ENCODE measurements at regions not wholly inside any gene's neighbourhood (a gene's known extent, or its start where the extent isn't known, plus 50 kb on each side); places are given as distances from the start of the nearest gene placed in this dataset.
"Not testable (repeated sequence)": the region's sequence is repeated elsewhere in the genome, so short reads cannot be mapped to it uniquely, and the experiment has no call there.

DNA sequence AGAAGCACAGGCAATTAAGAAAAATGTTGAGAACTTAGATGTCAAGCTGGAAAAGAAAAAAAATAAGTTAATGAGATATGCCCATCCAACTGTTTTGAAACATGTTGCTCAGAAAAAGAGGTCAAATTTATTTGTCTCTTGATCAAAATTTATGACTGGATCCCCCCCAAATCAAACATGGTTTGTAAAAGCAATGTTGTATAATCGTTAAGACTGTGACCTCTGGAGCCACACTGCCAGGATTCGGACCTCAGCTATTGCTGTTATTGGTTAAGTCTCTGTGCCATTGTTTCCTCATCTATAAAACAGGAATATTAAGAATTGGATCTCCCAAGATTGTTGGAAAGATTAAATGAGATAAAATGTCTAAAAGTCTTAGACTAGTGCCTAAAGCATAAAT, 51.9 kb upstream of the LRRK2 start:
- DNase-seq: no peak
- Mint-ChIP-seq H3K27me3 (peaks cover 7% of the 10 kb centered on the region), H3K4me1 (ENCODE audit: low read depth) (peaks cover 11% of the 10 kb centered on the region), H3K27ac (no peak overlapping the region), H3K36me3 (no peaks in the 10 kb centered on the region), H3K4me3 (no peak overlapping the region), H3K9me3 (no peaks in the 10 kb centered on the region)
- CTCF ChIA-PET: no interaction called here
- POLR2A ChIA-PET: no interaction called here
- intact Hi-C loops (cut with micrococcal nuclease): no loop called here

GRCh38 chr12:40171501-40171900, 53.3 kb upstream of the LRRK2 start:
- intact Hi-C loops (cut with micrococcal nuclease): no loop called here
- Mint-ChIP-seq H3K9me3 (no peaks in the 10 kb centered on the region), H3K4me1 (ENCODE audit: low read depth) (peaks cover 11% of the 10 kb centered on the region), H3K27ac (no peak overlapping the region), H3K27me3 (peaks cover 7% of the 10 kb centered on the region), H3K4me3 (no peak overlapping the region), H3K36me3 (no peaks in the 10 kb centered on the region)
- no peak for DNase-seq
- CTCF ChIA-PET: no interaction called here
- POLR2A ChIA-PET: no interaction called here

DNA sequence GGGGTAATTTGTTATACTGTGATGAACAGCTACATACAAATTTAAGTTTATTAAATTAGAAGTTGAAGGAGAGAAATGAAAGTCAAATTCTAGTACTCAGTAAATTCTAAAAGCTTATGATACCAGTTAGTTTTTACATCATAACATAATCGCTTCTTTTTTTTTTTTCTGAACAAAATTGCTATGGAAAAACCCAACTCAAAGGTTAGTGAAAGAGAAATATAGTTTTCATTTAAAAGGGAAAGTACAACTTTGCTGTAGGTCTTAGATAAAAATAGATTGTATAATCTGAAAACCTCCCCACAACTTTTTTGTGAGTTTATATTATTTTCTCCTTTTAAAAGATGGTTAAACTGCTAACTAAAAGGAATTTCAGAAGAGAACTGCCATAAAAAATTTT, 53.7 kb upstream of the LRRK2 start:
- no peaks in the 10 kb centered on the region for H3K9me3 Mint-ChIP-seq
- peaks cover 11% of the 10 kb centered on the region for H3K4me1 Mint-ChIP-seq (ENCODE audit: low read depth)
- H3K4me3 Mint-ChIP-seq: no peak overlapping the region
- peaks cover 9% of the 10 kb centered on the region for H3K27me3 Mint-ChIP-seq
- no peak for DNase-seq
- intact Hi-C loops (cut with micrococcal nuclease): no loop called here
- no peaks in the 10 kb centered on the region for H3K36me3 Mint-ChIP-seq
- POLR2A ChIA-PET: no interaction called here
- CTCF ChIA-PET: no interaction called here
- H3K27ac Mint-ChIP-seq: no peak overlapping the region

GRCh38 chr12:40170593-40170992, 54.2 kb upstream of the LRRK2 start:
- Mint-ChIP-seq H3K4me3 (no peak overlapping the region), H3K9me3 (no peaks in the 10 kb centered on the region), H3K27me3 (peaks cover 12% of the 10 kb centered on the region), H3K27ac (no peak overlapping the region), H3K4me1 (ENCODE audit: low read depth) (peaks cover 11% of the 10 kb centered on the region), H3K36me3 (no peaks in the 10 kb centered on the region)
- no peak for DNase-seq
- intact Hi-C loops (cut with micrococcal nuclease): no loop called here
- ChIA-PET POLR2A (no interaction called here), CTCF (no interaction called here)

DNA sequence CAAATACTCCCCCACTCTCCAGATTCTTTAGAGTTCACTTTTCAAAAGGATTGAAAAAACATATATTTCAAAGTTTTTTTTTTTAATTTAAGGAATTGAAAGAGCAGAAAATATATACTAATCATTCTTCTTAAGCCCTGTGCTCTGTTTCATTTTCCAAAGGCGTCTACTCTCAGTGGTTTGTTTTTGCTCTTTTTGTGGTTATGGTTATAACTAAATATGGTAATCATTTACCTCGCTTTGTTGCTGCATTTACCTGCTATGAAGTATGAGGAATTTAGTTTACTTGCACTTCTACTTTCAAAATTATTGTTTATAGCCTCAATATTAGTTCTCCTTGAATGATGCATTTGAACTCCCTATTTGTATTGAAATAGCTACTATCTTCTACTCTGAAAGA, 55.9 kb upstream of the LRRK2 start:
- ChIA-PET POLR2A (no interaction called here), CTCF (interaction anchor here (0.6 kb wide), 1 partner anchor 50 kb away, joined by 3 read pairs; no protein-coding TSS in a partner anchor)
- intact Hi-C loops (cut with micrococcal nuclease): loop anchor here (2.0 kb wide), 1 partner anchor 50 kb away; no protein-coding TSS in a partner anchor
- Mint-ChIP-seq H3K4me1 (ENCODE audit: low read depth) (peaks cover 11% of the 10 kb centered on the region), H3K4me3 (no peak overlapping the region), H3K36me3 (no peaks in the 10 kb centered on the region), H3K9me3 (peaks cover 3% of the 10 kb centered on the region), H3K27ac (no peak overlapping the region), H3K27me3 (peaks cover 12% of the 10 kb centered on the region)
- DNase-seq: no peak

GRCh38 chr12:40168419-40168818, 56.4 kb upstream of the LRRK2 start:
- peaks cover 12% of the 10 kb centered on the region for H3K27me3 Mint-ChIP-seq
- CTCF ChIA-PET, POLR2A ChIA-PET, H3K27ac Mint-ChIP-seq, H3K4me3 Mint-ChIP-seq, H3K9me3 Mint-ChIP-seq, DNase-seq, H3K36me3 Mint-ChIP-seq: not testable (repeated sequence)
- H3K4me1 Mint-ChIP-seq (ENCODE audit: low read depth): peaks cover 11% of the 10 kb centered on the region
- intact Hi-C loops (cut with micrococcal nuclease): loop anchor here (2.0 kb wide), 1 partner anchor 50 kb away; no protein-coding TSS in a partner anchor

GRCh38 chr12:40168001-40168400, 56.8 kb upstream of the LRRK2 start:
- peaks cover 12% of the 10 kb centered on the region for H3K27me3 Mint-ChIP-seq
- H3K4me1 Mint-ChIP-seq (ENCODE audit: low read depth): peaks cover 11% of the 10 kb centered on the region
- H3K36me3 Mint-ChIP-seq: peaks cover 3% of the 10 kb centered on the region
- POLR2A ChIA-PET: no interaction called here
- peaks cover 6% of the 10 kb centered on the region for H3K9me3 Mint-ChIP-seq
- intact Hi-C loops (cut with micrococcal nuclease): loop anchor here (2.0 kb wide), 1 partner anchor 49 kb away; no protein-coding TSS in a partner anchor
- CTCF ChIA-PET: no interaction called here
- DNase-seq: no peak
- no peak overlapping the region for H3K4me3 Mint-ChIP-seq
- no peak overlapping the region for H3K27ac Mint-ChIP-seq

DNA sequence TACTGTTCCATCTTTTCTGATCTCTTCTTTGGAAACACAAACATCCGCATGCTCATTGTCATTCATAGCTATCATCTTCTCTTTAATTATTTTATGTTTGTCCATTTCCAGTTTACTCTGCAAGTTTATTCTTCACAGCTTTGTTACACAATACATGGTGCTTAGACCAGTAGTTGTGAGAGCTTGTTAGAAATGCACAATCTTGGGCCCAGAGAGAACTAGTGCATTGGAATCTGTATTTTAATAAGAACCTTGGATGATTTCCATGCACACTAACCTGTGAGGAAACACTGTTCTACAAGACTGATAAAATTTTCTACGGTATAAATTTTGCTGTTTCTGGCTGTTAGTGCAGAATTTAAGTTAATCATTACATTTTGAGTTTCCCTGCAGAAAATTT, 59.3 kb upstream of the SLC2A13 start:
- POLR2A ChIA-PET: no interaction called here
- intact Hi-C loops (cut with micrococcal nuclease): no loop called here
- Mint-ChIP-seq H3K27ac (no peak overlapping the region), H3K9me3 (peaks cover 14% of the 10 kb centered on the region), H3K36me3 (peaks cover 3% of the 10 kb centered on the region), H3K27me3 (peaks cover 6% of the 10 kb centered on the region), H3K4me1 (ENCODE audit: low read depth) (peaks cover 11% of the 10 kb centered on the region), H3K4me3 (no peak overlapping the region)
- CTCF ChIA-PET: interaction anchor here (1.2 to 1.3 kb wide), 2 partner anchors 11 to 58 kb away, joined by 3 to 5 read pairs; no protein-coding TSS in a partner anchor
- DNase-seq: no peak

DNA sequence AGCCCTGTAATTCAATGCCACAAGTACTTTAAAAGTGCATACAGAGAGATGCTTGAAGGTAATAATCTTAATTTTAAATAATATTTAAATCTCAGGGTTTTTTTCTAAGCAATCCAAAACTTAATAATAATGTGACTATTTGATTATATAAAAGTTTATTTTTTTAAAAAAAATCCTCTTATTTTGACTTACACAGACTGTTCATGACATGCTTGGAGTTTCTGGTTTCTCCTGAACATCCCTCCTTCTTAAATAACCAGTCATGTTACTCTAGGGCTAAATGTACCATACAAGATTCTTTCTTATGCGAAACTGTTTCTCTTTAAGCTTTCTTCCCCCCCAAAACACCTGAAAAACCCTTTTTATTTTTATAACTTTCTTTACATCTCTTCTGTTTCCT, 58.2 kb upstream of the SLC2A13 start:
- Mint-ChIP-seq H3K4me3 (no peak overlapping the region), H3K9me3 (peaks cover 14% of the 10 kb centered on the region), H3K36me3 (peaks cover 3% of the 10 kb centered on the region), H3K27me3 (peaks cover 10% of the 10 kb centered on the region), H3K4me1 (ENCODE audit: low read depth) (peaks cover 10% of the 10 kb centered on the region), H3K27ac (no peak overlapping the region)
- DNase-seq: no peak
- CTCF ChIA-PET: interaction anchor here (1.2 kb wide), 1 partner anchor 10 kb away, joined by 5 read pairs; no protein-coding TSS in a partner anchor
- POLR2A ChIA-PET: no interaction called here
- intact Hi-C loops (cut with micrococcal nuclease): no loop called here

- CTCF ChIA-PET: interaction anchor here (0.7 kb wide), 1 partner anchor 1058 kb away, joined by 3 read pairs; no protein-coding TSS in a partner anchor
Measured at GRCh38 chr12:40162033-40162432, 56.2 kb upstream of the SLC2A13 start.

DNA sequence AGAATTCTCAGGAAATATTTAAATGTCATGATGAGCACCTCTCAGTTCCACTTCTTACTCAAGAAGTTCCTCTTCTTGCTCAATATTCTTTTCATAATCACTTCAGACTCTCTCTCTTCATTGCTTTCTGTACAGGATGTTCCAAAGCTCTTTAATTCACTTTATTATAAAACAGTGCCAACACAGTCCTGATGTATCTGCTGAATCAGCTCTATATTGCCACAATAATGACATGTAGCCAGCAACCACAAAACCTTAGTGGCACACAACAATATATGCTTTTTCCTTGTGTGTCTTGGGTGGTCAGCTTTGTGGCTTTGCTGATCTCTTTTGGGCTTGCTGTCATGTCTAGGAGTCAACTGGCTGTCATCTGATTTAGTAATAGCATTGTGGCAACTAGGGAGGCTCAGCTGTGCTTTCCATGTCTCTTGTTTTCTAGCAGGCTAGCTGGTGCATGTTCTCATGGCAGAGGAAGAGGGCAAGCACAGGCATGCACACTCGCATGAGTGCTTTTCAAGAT, 52.8 kb upstream of the SLC2A13 start:
- POLR2A ChIA-PET: no interaction called here
- intact Hi-C loops (cut with micrococcal nuclease): no loop called here
- Mint-ChIP-seq H3K4me3 (no peak overlapping the region), H3K27ac (no peak overlapping the region), H3K36me3 (peaks cover 3% of the 10 kb centered on the region), H3K9me3 (peaks cover 12% of the 10 kb centered on the region), H3K4me1 (ENCODE audit: low read depth) (peaks cover 7% of the 10 kb centered on the region), H3K27me3 (peaks cover 21% of the 10 kb centered on the region)
- DNase-seq: no peak
- CTCF ChIA-PET: no interaction called here

More at GRCh38 chr12:40162033-40162432, 56.2 kb upstream of the SLC2A13 start:
- Mint-ChIP-seq H3K4me1 (ENCODE audit: low read depth) (peaks cover 7% of the 10 kb centered on the region), H3K9me3 (peaks cover 14% of the 10 kb centered on the region), H3K36me3 (peaks cover 3% of the 10 kb centered on the region), H3K4me3 (no peak overlapping the region), H3K27me3 (peaks cover 20% of the 10 kb centered on the region), H3K27ac (no peak overlapping the region)
- POLR2A ChIA-PET: no interaction called here
- intact Hi-C loops (cut with micrococcal nuclease): no loop called here
- DNase-seq: no peak

DNA sequence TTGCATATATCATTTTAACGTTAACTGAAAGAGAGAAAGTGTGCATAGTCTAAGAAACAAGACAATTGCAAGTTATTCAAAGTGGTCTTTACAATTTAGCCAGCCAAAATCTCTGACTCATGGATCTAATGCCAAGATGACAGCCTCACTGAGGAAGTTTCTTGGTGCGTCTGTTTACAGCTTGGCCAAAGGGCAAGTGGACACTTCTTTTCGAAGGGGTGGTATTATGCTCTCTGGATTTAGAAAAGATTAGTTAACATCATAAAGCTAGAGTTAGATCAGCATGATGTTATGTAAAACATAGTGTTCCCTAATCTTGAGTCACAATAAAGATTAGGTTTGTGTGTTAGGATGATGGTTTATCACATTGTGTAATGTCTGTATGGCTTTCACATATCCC, 51.5 kb upstream of the SLC2A13 start:
- DNase-seq: no peak
- POLR2A ChIA-PET: no interaction called here
- H3K27me3 Mint-ChIP-seq: peaks cover 23% of the 10 kb centered on the region
- intact Hi-C loops (cut with micrococcal nuclease): no loop called here
- no peak overlapping the region for H3K27ac Mint-ChIP-seq
- CTCF ChIA-PET: no interaction called here
- peaks cover 7% of the 10 kb centered on the region for H3K9me3 Mint-ChIP-seq
- no peak overlapping the region for H3K4me3 Mint-ChIP-seq
- peaks cover 7% of the 10 kb centered on the region for H3K4me1 Mint-ChIP-seq (ENCODE audit: low read depth)
- H3K36me3 Mint-ChIP-seq: no peaks in the 10 kb centered on the region

DNA sequence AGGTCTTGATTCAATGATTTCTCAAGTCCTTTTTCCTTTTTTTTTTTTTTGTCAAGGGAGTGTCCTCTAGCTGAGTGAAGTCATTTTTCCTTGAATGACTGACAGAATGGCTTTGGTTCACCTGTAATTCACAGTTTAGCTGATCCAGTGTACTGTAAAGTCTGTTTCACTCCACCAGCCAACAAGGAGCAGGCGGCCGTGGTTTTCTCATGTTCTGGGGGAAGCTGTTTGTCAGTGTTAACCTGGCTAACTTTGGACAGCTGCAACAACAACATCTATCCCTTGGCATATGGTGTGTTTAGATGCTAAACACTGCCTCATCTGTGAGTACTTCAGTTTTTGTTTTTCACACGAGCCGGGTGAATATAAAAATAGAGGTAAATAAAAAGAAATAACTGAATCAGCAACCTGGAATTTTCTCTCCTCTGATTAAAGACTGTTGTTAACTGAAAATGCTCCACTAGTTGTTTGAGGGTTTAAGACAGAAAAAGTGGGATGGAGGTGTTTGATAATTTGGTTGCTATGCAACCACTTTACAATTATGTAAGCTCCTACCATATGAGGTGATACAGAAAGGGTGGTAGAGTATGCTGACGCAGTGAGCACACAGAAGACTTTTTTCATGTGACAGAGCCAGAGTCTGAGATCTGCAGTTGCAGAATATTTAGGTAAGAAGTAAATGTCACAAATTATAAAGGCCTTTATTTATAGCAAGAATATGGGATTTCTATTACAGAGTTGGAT, 50.3 kb upstream of the SLC2A13 start:
- POLR2A ChIA-PET: no interaction called here
- Mint-ChIP-seq H3K9me3 (peaks cover 3% of the 10 kb centered on the region), H3K4me3 (no peak overlapping the region), H3K4me1 (ENCODE audit: low read depth) (peaks cover 7% of the 10 kb centered on the region), H3K27me3 (peaks cover 25% of the 10 kb centered on the region), H3K36me3 (no peaks in the 10 kb centered on the region), H3K27ac (no peak overlapping the region)
- intact Hi-C loops (cut with micrococcal nuclease): no loop called here
- CTCF ChIA-PET: interaction anchor here (0.5 to 0.9 kb wide), 3 partner anchors 9 to 344 kb away, joined by 3 read pairs; no protein-coding TSS in a partner anchor
- DNase-seq: no peak
